GM12873 (cell line): ENCODE measurements at regions not wholly inside any gene's neighbourhood (a gene's known extent, or its start where the extent isn't known, plus 50 kb on each side); places are given as distances from the start of the nearest gene placed in this dataset.

Source experiments
- TF ChIP-seq, protein P1 (sequence below): IDR thresholded peaks from 2 replicates; pipeline ENCODE4 v1.5.1; 2012; ENCODE audit warnings: low read depth, mild to moderate bottlenecking, moderate library complexity, low read length, control low read depth; ENCODE audit not compliant: insufficient read depth; ENCODE audit errors: missing control alignments

GRCh38 chr10:131677671-131678070, 223.1 kb upstream of the PPP2R2D start:
- TF ChIP-seq, protein P1, sequence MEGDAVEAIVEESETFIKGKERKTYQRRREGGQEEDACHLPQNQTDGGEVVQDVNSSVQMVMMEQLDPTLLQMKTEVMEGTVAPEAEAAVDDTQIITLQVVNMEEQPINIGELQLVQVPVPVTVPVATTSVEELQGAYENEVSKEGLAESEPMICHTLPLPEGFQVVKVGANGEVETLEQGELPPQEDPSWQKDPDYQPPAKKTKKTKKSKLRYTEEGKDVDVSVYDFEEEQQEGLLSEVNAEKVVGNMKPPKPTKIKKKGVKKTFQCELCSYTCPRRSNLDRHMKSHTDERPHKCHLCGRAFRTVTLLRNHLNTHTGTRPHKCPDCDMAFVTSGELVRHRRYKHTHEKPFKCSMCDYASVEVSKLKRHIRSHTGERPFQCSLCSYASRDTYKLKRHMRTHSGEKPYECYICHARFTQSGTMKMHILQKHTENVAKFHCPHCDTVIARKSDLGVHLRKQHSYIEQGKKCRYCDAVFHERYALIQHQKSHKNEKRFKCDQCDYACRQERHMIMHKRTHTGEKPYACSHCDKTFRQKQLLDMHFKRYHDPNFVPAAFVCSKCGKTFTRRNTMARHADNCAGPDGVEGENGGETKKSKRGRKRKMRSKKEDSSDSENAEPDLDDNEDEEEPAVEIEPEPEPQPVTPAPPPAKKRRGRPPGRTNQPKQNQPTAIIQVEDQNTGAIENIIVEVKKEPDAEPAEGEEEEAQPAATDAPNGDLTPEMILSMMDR: no peak

DNA sequence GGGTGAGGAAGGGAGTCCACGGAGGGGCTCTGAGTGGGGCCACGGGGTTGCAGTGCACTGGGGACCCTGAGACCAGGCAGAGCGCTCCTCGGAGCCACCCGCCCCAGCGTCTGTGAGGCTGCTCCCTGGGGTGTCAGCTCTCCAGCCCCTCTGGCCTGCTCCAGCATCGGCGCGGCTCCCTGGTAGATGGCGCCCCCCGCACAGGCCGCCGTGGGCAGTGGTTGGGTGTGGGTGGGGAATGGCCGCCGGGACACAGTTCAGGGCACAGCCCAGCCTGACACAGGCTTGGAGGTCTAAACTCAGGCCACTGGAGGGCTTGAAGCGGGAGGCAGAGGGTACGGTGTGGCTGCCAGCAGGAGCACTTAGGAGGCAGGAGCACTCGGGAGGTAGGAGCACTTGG, 222.6 kb upstream of the PPP2R2D start:
- TF ChIP-seq, protein P1: no peak

GRCh38 chr10:131678613-131679012, 222.2 kb upstream of the PPP2R2D start:
- TF ChIP-seq, protein P1: no peak

GRCh38 chr10:131679926-131680325, 220.9 kb upstream of the PPP2R2D start:
- TF ChIP-seq, protein P1: no peak

- TF ChIP-seq, protein P1: no peak
These were observed 219.7 kb upstream of the PPP2R2D start for GRCh38 chr10:131681122-131681521.

GRCh38 chr10:131681656-131682055, 219.2 kb upstream of the PPP2R2D start:
- TF ChIP-seq, protein P1: no peak

DNA sequence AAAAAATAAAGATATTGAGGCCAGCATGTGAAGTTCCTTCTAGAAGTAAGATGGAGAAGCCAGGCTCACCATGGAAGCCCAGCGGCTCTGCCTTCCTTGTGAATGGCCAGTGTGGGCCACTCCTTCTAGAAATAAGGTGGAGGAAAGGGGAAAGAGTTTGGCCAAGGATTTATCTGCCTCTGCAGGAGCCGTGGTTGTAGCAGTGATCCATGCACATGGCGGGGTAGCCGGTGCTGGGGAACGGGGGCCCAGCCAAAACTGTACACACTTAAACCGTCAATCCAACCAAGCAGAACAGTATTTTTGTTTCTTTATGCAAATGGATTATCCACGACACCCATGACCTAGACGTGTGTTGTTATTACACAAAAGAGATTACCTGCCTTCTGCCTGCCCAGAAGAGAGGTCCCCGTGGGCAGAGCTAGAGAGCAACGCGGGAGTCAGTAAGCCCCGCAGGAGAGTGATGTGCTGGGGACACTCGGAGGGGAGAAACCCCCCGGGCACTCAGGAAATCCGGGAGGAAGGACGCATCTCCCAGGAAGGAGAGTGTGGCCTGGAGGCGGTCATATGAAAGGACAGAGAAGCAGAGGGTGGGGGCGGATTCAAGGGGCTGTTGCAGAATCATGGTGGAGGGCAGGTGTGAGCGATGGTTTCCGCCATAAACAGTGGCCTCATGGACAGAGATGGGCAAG, 218.4 kb upstream of the PPP2R2D start:
- TF ChIP-seq, protein P1: no peak
